Gastrocnemius medialis (tissue), 4 donors: ENCODE measurements at regions not wholly inside any gene's neighbourhood (a gene's known extent, or its start where the extent isn't known, plus 50 kb on each side); places are given as distances from the start of the nearest gene placed in this dataset.

Experiments used
- ATAC-seq, 2 donors: fragments of 150-250 bp; one replicate each; pipeline ENCODE4 v1.9.1; 2016
- DNase-seq, 2 donors: peaks; one replicate each; pipeline ENCODE4 v3.0.0-alpha.2; 2019
- H3K27ac ChIP-seq, 4 donors: fragments of 200-600 bp; sonication (generic); 1 replicate in 1 of 4; 2 replicates in 3 of 4; pipeline ENCODE4 v1.5.1; 2016 to 2018; ENCODE audit warnings: mild to moderate bottlenecking in 2 of 4, moderate library complexity in 1 of 4
- H3K27me3 ChIP-seq, 3 donors: fragments of 200-600 bp; sonication (generic) in 2 of 3; 1 replicate in 1 of 3; 2 replicates in 2 of 3; pipeline versions ENCODE4 v1.5.1 to v1.6.0; 2016 to 2019; ENCODE audit warnings: mild to moderate bottlenecking in 1 of 3, moderate library complexity in 1 of 3
- H3K36me3 ChIP-seq, 2 donors: fragments of 200-600 bp; sonication (generic) in 1 of 2; one replicate each; pipeline ENCODE4 v1.5.1; 2017 to 2018
- H3K4me1 ChIP-seq, 2 donors: fragments of 200-600 bp; sonication (generic) in 1 of 2; one replicate each; pipeline ENCODE4 v1.5.1; 2016 to 2017; ENCODE audit warnings: mild to moderate bottlenecking in 2 of 2
- H3K4me3 ChIP-seq, 4 donors: fragments of 200-600 bp; sonication (generic) in 3 of 4; 1 replicate in 1 of 4; 2 replicates in 3 of 4; pipeline ENCODE4 v1.5.1; 2016 to 2019; ENCODE audit warnings: mild to moderate bottlenecking in 2 of 4
- H3K9me3 ChIP-seq, 3 donors: fragments of 200-600 bp; sonication (generic) in 2 of 3; 1 replicate in 1 of 3; 2 replicates in 2 of 3; pipeline ENCODE4 v1.5.1; 2016 to 2019
- POLR2A ChIP-seq, 2 donors: fragments of 450-650 bp; IDR thresholded peaks; one replicate each; pipeline ENCODE4 v1.6.1; 2017; ENCODE audit warnings: antibody characterized with exemption in 2 of 2, mild to moderate bottlenecking in 2 of 2, moderate library complexity in 2 of 2
- in situ Hi-C, 4 donors: fragments of 200-750 bp; cut with MboI; loops; one replicate each; pipeline versions ENCODE4 v1.15.0 to v1.8.0; 2017; ENCODE audit warnings: low sequenced_read_pairs in 4 of 4
- intact Hi-C: fragments of 100-400 bp; cut with DNase I; formaldehyde crosslinking; loops from one replicate; pipeline ENCODE4 v1.15.1; 2023; ENCODE audit warnings: low total_unique reads
- TF ChIP-seq, protein P1 (sequence below), 5 experiments: fragments of 450-650 bp in 3 of 5; fragments of 200-600 bp in 2 of 5; sonication (generic) in 2 of 5; IDR thresholded peaks in 4 of 5; conservative IDR thresholded peaks in 1 of 5; 1 replicate in 4 of 5; 2 replicates in 1 of 5; pipeline ENCODE4 v1.5.1; 2016 to 2019; ENCODE audit warnings: antibody characterized with exemption in 5 of 5, mild to moderate bottlenecking in 3 of 5, moderate library complexity in 3 of 5

DNA sequence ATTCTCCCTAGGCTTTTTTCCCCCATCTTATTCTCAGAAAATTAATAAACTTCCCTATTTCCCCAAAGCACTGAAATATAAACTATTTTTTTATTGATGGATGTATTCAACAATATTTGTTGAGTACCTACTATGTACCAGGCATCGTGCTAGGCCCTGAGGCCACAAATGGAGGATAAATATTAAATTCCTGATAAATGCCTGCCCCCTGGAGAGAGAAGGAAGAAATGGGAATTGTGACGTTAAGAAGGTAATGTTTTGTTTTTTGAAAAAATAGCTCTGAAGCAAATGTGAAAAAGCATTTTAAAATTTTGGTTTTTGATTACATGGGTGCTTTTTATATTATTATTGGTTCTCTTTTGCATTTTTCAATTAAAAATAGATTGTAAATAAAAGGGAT lies 60.5 kb upstream of the DPT start:
- intact Hi-C loops, result no loop called here
- H3K9me3 ChIP-seq, result no peaks in the 10 kb centered on the region

DNA sequence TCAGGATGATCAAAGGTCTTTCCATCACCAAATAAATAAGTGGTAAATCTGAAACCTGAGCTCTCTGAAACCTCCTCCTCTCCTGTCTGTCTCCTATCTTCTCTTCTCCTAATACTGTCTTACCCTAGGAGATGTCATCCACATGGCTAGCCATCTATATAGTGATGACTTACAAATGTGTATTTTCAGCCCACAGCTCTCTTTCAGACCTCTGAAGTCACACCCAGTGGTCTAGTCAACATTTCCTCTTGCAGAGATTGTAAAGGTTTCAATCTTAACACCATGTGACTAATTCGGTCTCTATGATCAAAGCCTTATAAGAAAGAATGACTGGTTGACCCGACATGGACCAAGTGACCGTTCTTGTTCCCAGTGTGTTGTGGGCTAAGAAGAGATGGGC lies 63.1 kb upstream of the DPT start:
- DNase-seq (no peak), ATAC-seq (no peak)
- H3K27me3 ChIP-seq, result no peaks in the 10 kb centered on the region
- TF ChIP-seq POLR2A (IDR thresholded peaks at IDR 0.05), result no peak
- TF ChIP-seq, protein P1, sequence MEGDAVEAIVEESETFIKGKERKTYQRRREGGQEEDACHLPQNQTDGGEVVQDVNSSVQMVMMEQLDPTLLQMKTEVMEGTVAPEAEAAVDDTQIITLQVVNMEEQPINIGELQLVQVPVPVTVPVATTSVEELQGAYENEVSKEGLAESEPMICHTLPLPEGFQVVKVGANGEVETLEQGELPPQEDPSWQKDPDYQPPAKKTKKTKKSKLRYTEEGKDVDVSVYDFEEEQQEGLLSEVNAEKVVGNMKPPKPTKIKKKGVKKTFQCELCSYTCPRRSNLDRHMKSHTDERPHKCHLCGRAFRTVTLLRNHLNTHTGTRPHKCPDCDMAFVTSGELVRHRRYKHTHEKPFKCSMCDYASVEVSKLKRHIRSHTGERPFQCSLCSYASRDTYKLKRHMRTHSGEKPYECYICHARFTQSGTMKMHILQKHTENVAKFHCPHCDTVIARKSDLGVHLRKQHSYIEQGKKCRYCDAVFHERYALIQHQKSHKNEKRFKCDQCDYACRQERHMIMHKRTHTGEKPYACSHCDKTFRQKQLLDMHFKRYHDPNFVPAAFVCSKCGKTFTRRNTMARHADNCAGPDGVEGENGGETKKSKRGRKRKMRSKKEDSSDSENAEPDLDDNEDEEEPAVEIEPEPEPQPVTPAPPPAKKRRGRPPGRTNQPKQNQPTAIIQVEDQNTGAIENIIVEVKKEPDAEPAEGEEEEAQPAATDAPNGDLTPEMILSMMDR (IDR thresholded peaks at IDR 0.05 in 4 of 5, conservative IDR thresholded peaks at IDR 0.05 in 1 of 5), result no peak
- no peaks in the 10 kb centered on the region for H3K36me3 ChIP-seq
- H3K4me3 ChIP-seq, result no peak overlapping the region
- intact Hi-C loops, result no loop called here
- in situ Hi-C loops, result no loop called here
- no peaks in the 10 kb centered on the region for H3K4me1 ChIP-seq
- no peak overlapping the region for H3K27ac ChIP-seq
- no peaks in the 10 kb centered on the region for H3K9me3 ChIP-seq

More for the DNA sequence above, 60.5 kb upstream of the DPT start:
- H3K4me3 ChIP-seq, result no peak overlapping the region
- no peak for DNase-seq
- H3K4me1 ChIP-seq, result peaks cover 0 to 4% of the 10 kb centered on the region in 2 donors
- H3K27me3 ChIP-seq, result no peaks in the 10 kb centered on the region
- H3K36me3 ChIP-seq, result no peaks in the 10 kb centered on the region
- no peak overlapping the region for H3K27ac ChIP-seq
- in situ Hi-C loops, result no loop called here
- TF ChIP-seq, protein P1 (IDR thresholded peaks at IDR 0.05 in 4 of 5, conservative IDR thresholded peaks at IDR 0.05 in 1 of 5), result no peak
- no peak for TF ChIP-seq POLR2A (IDR thresholded peaks at IDR 0.05)
- no peak for ATAC-seq

DNA sequence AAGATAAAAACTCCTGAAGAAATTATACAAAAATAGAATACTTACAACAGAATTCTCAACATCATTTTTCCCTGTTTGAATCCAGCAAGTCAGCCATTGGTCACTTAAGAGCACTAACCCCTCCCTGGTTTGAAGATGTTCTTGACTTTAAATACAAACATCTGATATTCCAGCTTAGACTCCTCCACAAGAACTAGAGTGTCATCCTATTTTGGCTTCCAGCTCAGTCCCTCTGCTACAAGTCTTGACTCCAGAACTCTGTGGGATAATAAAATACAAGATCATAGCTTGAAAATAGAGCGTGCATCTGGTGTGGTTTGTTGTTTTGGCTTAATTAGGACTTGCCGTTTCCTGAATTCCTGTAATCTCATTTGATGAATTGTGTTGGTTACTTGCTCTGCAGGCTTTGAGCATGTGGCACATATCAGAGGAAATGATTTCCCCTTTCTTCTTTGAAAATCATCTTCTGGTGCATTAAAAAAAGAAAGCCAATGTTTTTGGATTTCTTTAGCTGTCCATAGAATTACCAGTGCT lies 63.7 kb upstream of the DPT start:
- Histone ChIP-seq H3K27me3 (no peaks in the 10 kb centered on the region), H3K4me3 (no peak overlapping the region), H3K27ac (no peak overlapping the region), H3K36me3 (no peaks in the 10 kb centered on the region), H3K4me1 (no peaks in the 10 kb centered on the region), H3K9me3 (no peaks in the 10 kb centered on the region)
- in situ Hi-C loops (no loop called here), intact Hi-C loops (no loop called here)
- TF ChIP-seq POLR2A (IDR thresholded peaks at IDR 0.05), result no peak
- TF ChIP-seq, protein P1 (IDR thresholded peaks at IDR 0.05 in 4 of 5, conservative IDR thresholded peaks at IDR 0.05 in 1 of 5), result no peak
- ATAC-seq, result no peak
- DNase-seq, result no peak

DNA sequence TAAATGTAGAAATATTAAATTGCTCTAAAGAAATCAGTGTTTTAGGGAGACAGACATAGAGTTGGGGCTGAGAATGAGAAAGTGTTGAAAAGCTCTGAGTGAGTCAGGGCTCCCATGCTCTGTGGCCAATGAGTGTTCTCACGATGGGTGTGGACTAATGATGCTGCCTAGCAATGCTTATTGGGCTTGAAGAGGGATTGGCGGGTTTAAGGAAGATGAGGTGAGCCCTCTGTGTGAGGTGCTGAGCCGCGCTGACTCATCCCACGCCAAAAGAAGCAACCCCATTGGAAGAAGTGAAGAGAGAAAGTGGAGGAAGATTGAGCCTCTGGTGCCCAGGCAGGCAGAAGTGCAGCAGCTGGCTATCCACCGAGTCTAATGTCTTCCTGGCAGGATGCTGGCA lies 65.1 kb upstream of the DPT start:
- H3K4me1 ChIP-seq, result no peaks in the 10 kb centered on the region
- in situ Hi-C loops (no loop called here), intact Hi-C loops (no loop called here)
- H3K27me3 ChIP-seq, result no peaks in the 10 kb centered on the region
- H3K4me3 ChIP-seq, result no peak overlapping the region
- DNase-seq, result no peak
- no peaks in the 10 kb centered on the region for H3K36me3 ChIP-seq
- ATAC-seq, result no peak
- H3K27ac ChIP-seq, result no peak overlapping the region
- H3K9me3 ChIP-seq, result no peaks in the 10 kb centered on the region
- TF ChIP-seq POLR2A (IDR thresholded peaks at IDR 0.05), result no peak
- TF ChIP-seq, protein P1 (IDR thresholded peaks at IDR 0.05 in 4 of 5, conservative IDR thresholded peaks at IDR 0.05 in 1 of 5), result no peak

DNA sequence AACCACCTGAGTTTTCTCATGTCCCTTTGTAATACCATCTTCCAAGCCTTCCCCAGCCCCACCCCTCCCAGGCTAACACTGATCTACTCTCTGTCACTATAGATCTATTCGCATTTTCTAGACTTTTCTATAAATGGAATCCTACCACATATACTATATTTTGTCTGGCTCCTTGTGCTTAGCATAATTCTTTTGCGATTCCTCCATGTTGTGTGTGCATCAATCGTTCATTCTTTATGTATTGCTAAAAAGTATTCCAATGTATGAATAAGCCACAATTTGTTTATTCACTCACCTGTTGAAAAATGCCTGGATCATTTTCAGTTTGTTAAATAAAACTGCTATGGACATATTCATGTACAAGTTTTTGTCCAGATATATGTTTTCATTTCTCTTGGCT lies 66.7 kb upstream of the DPT start:
- Histone ChIP-seq H3K27me3 (no peaks in the 10 kb centered on the region), H3K4me3 (no peak overlapping the region), H3K27ac (no peak overlapping the region), H3K4me1 (no peaks in the 10 kb centered on the region), H3K36me3 (no peaks in the 10 kb centered on the region), H3K9me3 (no peaks in the 10 kb centered on the region)
- intact Hi-C loops (no loop called here), in situ Hi-C loops (no loop called here)
- TF ChIP-seq, protein P1 (IDR thresholded peaks at IDR 0.05 in 4 of 5, conservative IDR thresholded peaks at IDR 0.05 in 1 of 5), result no peak
- TF ChIP-seq POLR2A (IDR thresholded peaks at IDR 0.05), result no peak
- DNase-seq, result no peak
- no peak for ATAC-seq
